ENCODE measurements at regions not wholly inside any gene's neighbourhood (a gene's known extent, or its start where the extent isn't known, plus 50 kb on each side); places are given as distances from the start of the nearest gene placed in this dataset.

DNA sequence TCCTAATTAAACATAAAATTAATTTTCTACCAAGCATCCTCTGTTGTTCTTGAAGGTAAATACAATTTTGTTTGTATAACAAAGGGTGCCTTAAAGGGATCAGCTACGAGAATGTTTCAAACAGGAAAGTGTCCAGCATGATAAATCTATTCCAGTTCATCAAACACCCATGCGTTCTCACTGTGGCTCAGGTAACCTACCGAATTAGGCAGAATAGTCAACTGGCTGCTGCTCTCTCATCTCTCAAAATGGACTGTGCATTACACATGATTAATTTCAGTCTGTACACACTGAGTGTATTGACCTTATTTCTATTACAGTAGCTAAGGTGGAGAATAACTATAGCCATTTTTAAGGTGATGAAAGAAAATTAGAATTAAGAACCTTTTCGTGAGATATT is 127.5 kb upstream of the RMST start:
- H3K79me2 ChIP-seq (ENCODE audit: insufficient read depth, low read depth): no peaks in the 10 kb centered on the region
- no peak overlapping the region for H3K27ac ChIP-seq
- no peaks in the 10 kb centered on the region for H3K27me3 ChIP-seq (ENCODE audit: insufficient read depth, low read depth)
- no peak overlapping the region for H3K4me3 ChIP-seq (IDR thresholded peaks at IDR 0.05; ENCODE audit: insufficient read depth, low read depth, low read length)
- H3K4me2 ChIP-seq: no peak overlapping the region
- TF ChIP-seq, protein P1, sequence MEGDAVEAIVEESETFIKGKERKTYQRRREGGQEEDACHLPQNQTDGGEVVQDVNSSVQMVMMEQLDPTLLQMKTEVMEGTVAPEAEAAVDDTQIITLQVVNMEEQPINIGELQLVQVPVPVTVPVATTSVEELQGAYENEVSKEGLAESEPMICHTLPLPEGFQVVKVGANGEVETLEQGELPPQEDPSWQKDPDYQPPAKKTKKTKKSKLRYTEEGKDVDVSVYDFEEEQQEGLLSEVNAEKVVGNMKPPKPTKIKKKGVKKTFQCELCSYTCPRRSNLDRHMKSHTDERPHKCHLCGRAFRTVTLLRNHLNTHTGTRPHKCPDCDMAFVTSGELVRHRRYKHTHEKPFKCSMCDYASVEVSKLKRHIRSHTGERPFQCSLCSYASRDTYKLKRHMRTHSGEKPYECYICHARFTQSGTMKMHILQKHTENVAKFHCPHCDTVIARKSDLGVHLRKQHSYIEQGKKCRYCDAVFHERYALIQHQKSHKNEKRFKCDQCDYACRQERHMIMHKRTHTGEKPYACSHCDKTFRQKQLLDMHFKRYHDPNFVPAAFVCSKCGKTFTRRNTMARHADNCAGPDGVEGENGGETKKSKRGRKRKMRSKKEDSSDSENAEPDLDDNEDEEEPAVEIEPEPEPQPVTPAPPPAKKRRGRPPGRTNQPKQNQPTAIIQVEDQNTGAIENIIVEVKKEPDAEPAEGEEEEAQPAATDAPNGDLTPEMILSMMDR (conservative IDR thresholded peaks at IDR 0.05; ENCODE audit: low read depth, low read length): no peak
- no peaks in the 10 kb centered on the region for H4K20me1 ChIP-seq (ENCODE audit: insufficient read depth)
- H2AFZ ChIP-seq (ENCODE audit: low read depth): no peak overlapping the region
- H3K9ac ChIP-seq: no peak overlapping the region
- no peaks in the 10 kb centered on the region for H3K4me1 ChIP-seq (ENCODE audit: low read depth, poor library complexity, severe bottlenecking)
- H3K36me3 ChIP-seq (ENCODE audit: insufficient read depth): no peaks in the 10 kb centered on the region

DNA sequence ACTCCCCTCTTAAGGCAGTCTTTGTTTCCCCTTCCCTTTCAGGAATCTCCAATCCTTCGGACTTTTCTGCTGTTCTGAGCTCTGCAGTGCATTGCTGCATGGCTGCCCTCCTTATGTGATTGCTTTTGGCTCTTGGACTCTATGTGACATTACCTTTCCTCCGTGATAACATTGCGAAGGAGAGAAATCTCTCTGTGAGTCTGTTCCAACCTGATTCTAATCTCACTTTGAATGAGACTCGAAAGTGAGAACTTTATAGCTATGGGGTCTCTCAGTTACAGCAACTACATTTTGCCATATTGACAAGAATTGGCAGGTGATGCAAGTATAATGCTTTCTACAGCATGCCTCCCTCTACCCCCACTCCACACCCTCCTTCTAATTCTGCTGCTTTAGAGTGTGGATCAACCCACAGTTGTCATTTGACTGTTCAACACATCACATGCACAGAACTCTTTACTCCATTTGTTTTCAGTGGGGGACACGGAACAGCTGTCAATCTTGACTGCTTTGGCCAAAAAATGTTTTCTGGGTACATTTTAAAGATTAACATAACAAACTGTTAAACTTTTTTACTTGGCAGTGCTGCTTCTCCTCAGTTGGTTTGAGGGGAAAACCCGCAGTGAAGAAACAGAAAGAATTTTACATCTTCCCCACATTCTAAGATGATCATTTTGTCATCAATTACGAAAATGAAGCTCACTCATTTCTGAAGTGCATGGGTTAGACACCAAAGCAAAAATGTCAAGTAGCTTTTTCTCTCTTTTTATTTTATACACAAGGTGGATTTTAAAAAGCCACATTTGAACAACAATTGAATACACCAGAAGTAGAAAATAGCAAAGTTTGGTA is 125.5 kb upstream of the RMST start:
- Histone ChIP-seq H3K4me1 (ENCODE audit: low read depth, poor library complexity, severe bottlenecking) (no peaks in the 10 kb centered on the region), H3K4me2 (no peak overlapping the region), H3K36me3 (ENCODE audit: insufficient read depth) (no peaks in the 10 kb centered on the region), H3K27me3 (ENCODE audit: insufficient read depth, low read depth) (no peaks in the 10 kb centered on the region), H3K27ac (no peak overlapping the region), H3K79me2 (ENCODE audit: insufficient read depth, low read depth) (no peaks in the 10 kb centered on the region), H4K20me1 (ENCODE audit: insufficient read depth) (no peaks in the 10 kb centered on the region), H2AFZ (ENCODE audit: low read depth) (no peak overlapping the region), H3K4me3 (IDR thresholded peaks at IDR 0.05; ENCODE audit: insufficient read depth, low read depth, low read length) (no peak overlapping the region), H3K9ac (no peak overlapping the region)
- TF ChIP-seq, protein P1 (conservative IDR thresholded peaks at IDR 0.05; ENCODE audit: low read depth, low read length): no peak

DNA sequence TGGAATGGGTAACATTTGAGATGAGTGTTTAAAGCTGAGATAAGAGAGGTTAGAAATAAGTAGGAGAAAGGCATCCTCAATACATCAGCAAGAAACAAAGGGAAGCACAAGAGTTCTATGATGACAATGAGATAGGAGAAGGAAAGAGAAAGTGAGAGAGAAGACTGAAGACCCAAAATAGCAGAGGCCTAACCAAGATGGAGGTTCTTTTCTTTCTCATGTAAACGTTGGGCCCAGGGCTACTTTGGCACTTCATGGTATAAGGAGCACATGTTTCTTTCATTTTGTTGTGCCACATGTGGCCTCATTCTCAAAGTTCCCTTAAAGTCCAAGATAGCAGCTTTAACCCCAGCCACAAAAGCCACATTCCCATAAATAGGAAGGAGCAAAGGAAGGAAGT is 120.5 kb upstream of the RMST start:
- no peaks in the 10 kb centered on the region for H3K4me1 ChIP-seq (ENCODE audit: low read depth, poor library complexity, severe bottlenecking)
- no peak overlapping the region for H3K9ac ChIP-seq
- no peaks in the 10 kb centered on the region for H3K79me2 ChIP-seq (ENCODE audit: insufficient read depth, low read depth)
- no peak overlapping the region for H3K4me3 ChIP-seq (IDR thresholded peaks at IDR 0.05; ENCODE audit: insufficient read depth, low read depth, low read length)
- H4K20me1 ChIP-seq (ENCODE audit: insufficient read depth): no peaks in the 10 kb centered on the region
- no peak overlapping the region for H3K4me2 ChIP-seq
- TF ChIP-seq, protein P1 (conservative IDR thresholded peaks at IDR 0.05; ENCODE audit: low read depth, low read length): no peak
- no peak overlapping the region for H2AFZ ChIP-seq (ENCODE audit: low read depth)
- H3K36me3 ChIP-seq (ENCODE audit: insufficient read depth): no peaks in the 10 kb centered on the region
- H3K27ac ChIP-seq: no peak overlapping the region
- no peaks in the 10 kb centered on the region for H3K27me3 ChIP-seq (ENCODE audit: insufficient read depth, low read depth)

DNA sequence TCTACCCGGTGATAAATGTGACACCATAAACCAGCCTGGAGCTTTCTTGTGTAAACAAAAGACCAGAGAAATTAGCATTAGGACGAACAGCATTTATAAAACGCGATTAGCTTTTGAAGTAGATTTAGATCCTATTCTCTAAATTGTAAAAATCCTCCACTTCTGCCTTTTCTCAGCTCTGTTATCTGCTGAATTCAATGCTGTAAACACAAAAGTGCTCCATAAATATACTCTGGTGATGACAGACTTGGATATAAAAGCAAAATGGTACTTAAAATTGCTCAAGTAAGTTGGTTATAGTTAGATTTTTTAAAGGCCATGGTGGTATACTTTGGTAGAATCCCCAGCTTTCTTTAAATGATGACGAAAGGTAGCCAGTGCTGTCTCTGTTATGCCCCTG is 114.6 kb upstream of the RMST start:
- H3K79me2 ChIP-seq (ENCODE audit: insufficient read depth, low read depth): no peaks in the 10 kb centered on the region
- TF ChIP-seq, protein P1 (conservative IDR thresholded peaks at IDR 0.05; ENCODE audit: low read depth, low read length): no peak
- no peak overlapping the region for H3K4me3 ChIP-seq (IDR thresholded peaks at IDR 0.05; ENCODE audit: insufficient read depth, low read depth, low read length)
- no peaks in the 10 kb centered on the region for H3K4me1 ChIP-seq (ENCODE audit: low read depth, poor library complexity, severe bottlenecking)
- no peak overlapping the region for H3K4me2 ChIP-seq
- no peak overlapping the region for H3K27ac ChIP-seq
- no peak overlapping the region for H3K9ac ChIP-seq
- H2AFZ ChIP-seq (ENCODE audit: low read depth): no peak overlapping the region
- H3K27me3 ChIP-seq (ENCODE audit: insufficient read depth, low read depth): no peaks in the 10 kb centered on the region
- no peaks in the 10 kb centered on the region for H4K20me1 ChIP-seq (ENCODE audit: insufficient read depth)
- H3K36me3 ChIP-seq (ENCODE audit: insufficient read depth): no peaks in the 10 kb centered on the region
